IMR-90 (cell line): ENCODE measurements at regions not wholly inside any gene's neighbourhood (a gene's known extent, or its start where the extent isn't known, plus 50 kb on each side); places are given as distances from the start of the nearest gene placed in this dataset.

Experiments
- ATAC-seq: fragments of 200-7000 bp; cut with Tn5 transposase; 2 replicates; pipeline ENCODE4 v1.9.1; 2020; ENCODE audit warnings: low read depth, mild to moderate bottlenecking, moderate library complexity
- BruUV-seq: library from RNA; stranded (reverse); fragments of 400-500 nt; replicated peaks from 2 replicates; lab custom pipeline; 2021; lab: Mats Ljungman, UMichigan
- CTCF ChIA-PET: fragments of 300-600 bp; formaldehyde crosslinking; extraction: SDS; loops from one replicate; lab custom pipeline; 2021; ENCODE audit warnings: antibody characterized with exemption; lab: Yijun Ruan, JAX
- POLR2A ChIA-PET: fragments of 300-600 bp; sonication (Branson Sonifier 250); formaldehyde crosslinking; loops from one replicate; lab custom pipeline; 2022; ENCODE audit warnings: antibody characterized with exemption; ENCODE audit not compliant: unreplicated experiment; lab: Charles Lee
- DNase-seq: peaks from one replicate; pipeline ENCODE4 v3.0.0; 2013
- H2AFZ ChIP-seq: replicated peaks from 2 replicates; pipeline ENCODE3; 2013; ENCODE audit warnings: low read length, mild to moderate bottlenecking; ENCODE audit not compliant: poor library complexity
- H2AK5ac ChIP-seq: 2 replicates; pipeline ENCODE4 v1.6.1; 2013; ENCODE audit warnings: low read depth, low read length, inconsistent platforms
- H2AK9ac ChIP-seq: replicated peaks from 2 replicates; pipeline ENCODE3; 2013; ENCODE audit warnings: mild to moderate bottlenecking, low read depth, low read length, moderate library complexity; ENCODE audit not compliant: poor library complexity
- H2BK120ac ChIP-seq: 2 replicates; pipeline ENCODE4 v1.6.1; 2013; ENCODE audit warnings: low read depth, low read length, inconsistent platforms
- H2BK15ac ChIP-seq: 3 replicates; pipeline ENCODE4 v1.6.1; 2013; ENCODE audit warnings: low read depth, low read length, inconsistent platforms
- H2BK20ac ChIP-seq: 2 replicates; pipeline ENCODE4 v1.6.1; 2013; ENCODE audit warnings: low read depth, mild to moderate bottlenecking, inconsistent platforms, low read length, moderate library complexity
- H2BK5ac ChIP-seq: 2 replicates; pipeline ENCODE4 v1.6.1; 2013; ENCODE audit warnings: mild to moderate bottlenecking, low read depth, low read length, inconsistent platforms; ENCODE audit not compliant: poor library complexity, severe bottlenecking
- H3K14ac ChIP-seq: replicated peaks from 2 replicates; pipeline ENCODE4 v1.6.1; 2013; ENCODE audit warnings: low read depth, low read length, inconsistent platforms
- H3K18ac ChIP-seq: 2 replicates; pipeline ENCODE4 v1.6.1; 2013; ENCODE audit warnings: low read depth, low read length, control low read depth
- H3K23ac ChIP-seq: 2 replicates; pipeline ENCODE4 v1.6.1; 2013; ENCODE audit warnings: low read depth, low read length, inconsistent platforms
- H3K27ac ChIP-seq: 2 replicates; pipeline ENCODE4 v1.5.1; 2013; ENCODE audit warnings: mild to moderate bottlenecking, control low read depth, low read length; ENCODE audit not compliant: insufficient read depth
- H3K27me3 ChIP-seq: 2 replicates; pipeline ENCODE4 v1.6.1; 2013; ENCODE audit warnings: low read length; ENCODE audit not compliant: control insufficient read depth, insufficient read depth
- H3K36me3 ChIP-seq: 2 replicates; pipeline ENCODE4 v1.6.1; 2013; ENCODE audit warnings: low read length, mixed read lengths; ENCODE audit not compliant: control insufficient read depth, insufficient read depth
- H3K4ac ChIP-seq: 2 replicates; pipeline ENCODE4 v1.6.1; 2013; ENCODE audit warnings: low read depth, low read length, inconsistent platforms
- H3K4me1 ChIP-seq: 2 replicates; pipeline ENCODE4 v1.6.1; 2013; ENCODE audit warnings: low read length, mixed read lengths; ENCODE audit not compliant: control insufficient read depth, insufficient read depth
- H3K4me2 ChIP-seq: 2 replicates; pipeline ENCODE4 v1.6.1; 2013; ENCODE audit warnings: low read depth, mild to moderate bottlenecking, control low read depth, low read length, moderate library complexity
- H3K4me3 ChIP-seq: 2 replicates; pipeline ENCODE4 v1.5.1; 2013; ENCODE audit warnings: low read depth, mild to moderate bottlenecking, control low read depth, low read length, moderate library complexity; ENCODE audit not compliant: insufficient read depth
- H3K56ac ChIP-seq: 2 replicates; pipeline ENCODE4 v1.6.1; 2013; ENCODE audit warnings: low read length, inconsistent platforms; ENCODE audit not compliant: insufficient read depth; ENCODE audit errors: extremely low read depth
- H3K79me1 ChIP-seq, 2 experiments: 2 replicates each; pipeline ENCODE4 v1.6.1; 2013; ENCODE audit warnings: low read length in 2 of 2, inconsistent platforms in 1 of 2, low read depth in 1 of 2
- H3K9ac ChIP-seq: 2 replicates; pipeline ENCODE4 v1.6.1; 2013; ENCODE audit warnings: low read depth, low read length, control low read depth
- H3K9me1 ChIP-seq: 2 replicates; pipeline ENCODE4 v1.6.1; 2013; ENCODE audit warnings: low read length, inconsistent platforms; ENCODE audit not compliant: insufficient read depth
- H3K9me3 ChIP-seq: 2 replicates; pipeline ENCODE4 v1.6.1; 2013; ENCODE audit warnings: low read length; ENCODE audit not compliant: control insufficient read depth, insufficient read depth
- H4K20me1 ChIP-seq: 2 replicates; pipeline ENCODE4 v1.6.1; 2013; ENCODE audit warnings: low read length, inconsistent platforms; ENCODE audit not compliant: insufficient read depth
- H4K5ac ChIP-seq: 2 replicates; pipeline ENCODE4 v1.6.1; 2013; ENCODE audit warnings: mild to moderate bottlenecking, low read depth, low read length, control low read depth
- H4K8ac ChIP-seq, 2 experiments: 2 replicates each; pipeline ENCODE4 v1.6.1; 2013; ENCODE audit warnings: low read depth in 2 of 2, low read length in 2 of 2, control low read depth in 1 of 2, inconsistent platforms in 1 of 2
- H4K91ac ChIP-seq: 2 replicates; pipeline ENCODE4 v1.6.1; 2013; ENCODE audit warnings: low read depth, low read length, inconsistent platforms; ENCODE audit not compliant: insufficient read depth
- BHLHE40 ChIP-seq: fragments of 150-350 bp; IDR thresholded peaks from 2 replicates; pipeline ENCODE4 v1.6.1; 2016; ENCODE audit warnings: mild to moderate bottlenecking, low read depth, low read length
- CEBPB ChIP-seq: IDR thresholded peaks from 2 replicates; pipeline ENCODE4 v1.6.1; 2012; ENCODE audit warnings: low read depth, low read length, improper control_type of control experiment
- CHD1 ChIP-seq: IDR thresholded peaks from 2 replicates; pipeline ENCODE4 v1.6.1; 2012; ENCODE audit warnings: low read depth, low read length, improper control_type of control experiment
- FOS ChIP-seq: fragments of 150-350 bp; IDR thresholded peaks from 2 replicates; pipeline ENCODE4 v1.6.1; 2016; ENCODE audit warnings: low read depth, low read length
- MAFK ChIP-seq: IDR thresholded peaks from 2 replicates; pipeline ENCODE4 v1.6.1; 2012; ENCODE audit warnings: low read depth, low read length, improper control_type of control experiment
- MAZ ChIP-seq: IDR thresholded peaks from 2 replicates; pipeline ENCODE4 v1.6.1; 2012; ENCODE audit warnings: low read depth, mild to moderate bottlenecking, low read length, improper control_type of control experiment, moderate library complexity, borderline replicate concordance
- MXI1 ChIP-seq: IDR thresholded peaks from 2 replicates; pipeline ENCODE4 v1.6.1; 2012; ENCODE audit warnings: low read depth, mild to moderate bottlenecking, low read length, moderate library complexity, borderline replicate concordance
- NFE2L2 ChIP-seq: fragments of 150-350 bp; IDR thresholded peaks from 2 replicates; pipeline ENCODE4 v1.6.1; 2016; ENCODE audit warnings: low read depth, mild to moderate bottlenecking, low read length
- POLR2A ChIP-seq: IDR thresholded peaks from 2 replicates; pipeline ENCODE4 v1.6.1; 2012; ENCODE audit warnings: mild to moderate bottlenecking, low read depth, low read length
- RAD21 ChIP-seq: IDR thresholded peaks from 2 replicates; pipeline ENCODE4 v1.6.1; 2012; ENCODE audit warnings: low read length, improper control_type of control experiment
- RCOR1 ChIP-seq: IDR thresholded peaks from 2 replicates; pipeline ENCODE4 v1.6.1; 2012; ENCODE audit warnings: mild to moderate bottlenecking, low read length, improper control_type of control experiment; ENCODE audit not compliant: insufficient replicate concordance
- RFX5 ChIP-seq: IDR thresholded peaks from 2 replicates; pipeline ENCODE4 v1.8.0; 2012; ENCODE audit warnings: low read depth, mild to moderate bottlenecking, low read length, moderate library complexity
- SMC3 ChIP-seq: fragments of 150-350 bp; IDR thresholded peaks from 2 replicates; pipeline ENCODE4 v1.6.1; 2016; ENCODE audit warnings: low read depth, mild to moderate bottlenecking, antibody characterized with exemption, low read length, moderate library complexity
- WGBS, 2 experiments: methylation state at CpG; one replicate each; pipeline versions ENCODE4 v1.1.5 to v1.1.7; 2013; ENCODE audit warnings: missing lambda C conversion rate in 2 of 2; ENCODE audit not compliant: insufficient read length in 1 of 2; ENCODE audit errors: extremely low coverage in 2 of 2; 5-methylcytosine and 5-hydroxymethylcytosine counted together
- dilution Hi-C: fragments of 300-500 bp; cut with HindIII; formaldehyde crosslinking; loops from one replicate; pipeline ENCODE4 v1.14.3; 2018; ENCODE audit warnings: low sequenced_read_pairs; ENCODE audit not compliant: unreplicated experiment
- in situ Hi-C: fragments of 300-500 bp; cut with MboI; formaldehyde crosslinking; loops from 3 replicates; pipeline ENCODE4 v1.14.3; 2019; ENCODE audit warnings: low sequenced_read_pairs, inconsistent platforms, mixed read lengths
- intact Hi-C: fragments of 100-400 bp; cut with micrococcal nuclease; formaldehyde crosslinking; loops from 2 replicates; pipeline ENCODE4 v1.10.0; 2022
- TF ChIP-seq, protein P1 (sequence below): conservative IDR thresholded peaks from 2 replicates; pipeline ENCODE4 v1.5.1; 2012; ENCODE audit warnings: mild to moderate bottlenecking, low read depth, low read length, improper control_type of control experiment
- TF ChIP-seq, protein P2 (sequence below): fragments of 150-350 bp; IDR thresholded peaks from 2 replicates; pipeline ENCODE4 v1.6.1; 2017; ENCODE audit warnings: mild to moderate bottlenecking, antibody characterized with exemption, low read length, low read depth
- TF ChIP-seq, protein P3 (sequence below): fragments of 150-350 bp; IDR thresholded peaks from 2 replicates; pipeline ENCODE4 v1.6.1; 2016; ENCODE audit warnings: low read depth, mild to moderate bottlenecking, low read length, moderate library complexity, borderline replicate concordance

DNA sequence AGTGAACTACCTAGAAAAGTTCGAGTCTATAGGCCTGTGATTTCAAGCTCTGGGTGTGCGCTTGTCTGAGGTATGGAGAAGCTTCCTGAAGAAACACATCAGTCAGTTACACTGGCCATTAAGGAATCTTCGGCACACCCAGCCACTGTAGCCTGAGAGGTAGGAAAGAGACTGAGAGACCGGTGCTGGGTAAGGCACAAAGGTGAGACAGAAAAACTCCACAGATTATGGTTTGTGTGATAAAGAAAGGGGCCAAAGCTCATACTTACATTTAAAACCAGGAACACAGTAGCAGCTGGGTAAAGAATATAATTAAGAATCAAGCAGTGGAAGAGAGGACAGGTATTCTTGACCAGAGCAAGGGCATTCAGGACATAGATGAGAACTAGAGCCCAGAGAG, 74.8 kb upstream of the TTC29 start:
- POLR2A ChIA-PET = no interaction called here
- intact Hi-C loops = no loop called here
- no peak overlapping the region for H4K8ac ChIP-seq
- H3K4me1 ChIP-seq = no peaks in the 10 kb centered on the region
- no peak for DNase-seq
- TF ChIP-seq BHLHE40 (no peak), POLR2A (no peak), NFE2L2 (no peak), RFX5 (no peak), CEBPB (no peak), RCOR1 (no peak), CHD1 (no peak), RAD21 (no peak), SMC3 (no peak), FOS (no peak), MAZ (no peak), MXI1 (no peak), MAFK (no peak)
- TF ChIP-seq, protein P1, sequence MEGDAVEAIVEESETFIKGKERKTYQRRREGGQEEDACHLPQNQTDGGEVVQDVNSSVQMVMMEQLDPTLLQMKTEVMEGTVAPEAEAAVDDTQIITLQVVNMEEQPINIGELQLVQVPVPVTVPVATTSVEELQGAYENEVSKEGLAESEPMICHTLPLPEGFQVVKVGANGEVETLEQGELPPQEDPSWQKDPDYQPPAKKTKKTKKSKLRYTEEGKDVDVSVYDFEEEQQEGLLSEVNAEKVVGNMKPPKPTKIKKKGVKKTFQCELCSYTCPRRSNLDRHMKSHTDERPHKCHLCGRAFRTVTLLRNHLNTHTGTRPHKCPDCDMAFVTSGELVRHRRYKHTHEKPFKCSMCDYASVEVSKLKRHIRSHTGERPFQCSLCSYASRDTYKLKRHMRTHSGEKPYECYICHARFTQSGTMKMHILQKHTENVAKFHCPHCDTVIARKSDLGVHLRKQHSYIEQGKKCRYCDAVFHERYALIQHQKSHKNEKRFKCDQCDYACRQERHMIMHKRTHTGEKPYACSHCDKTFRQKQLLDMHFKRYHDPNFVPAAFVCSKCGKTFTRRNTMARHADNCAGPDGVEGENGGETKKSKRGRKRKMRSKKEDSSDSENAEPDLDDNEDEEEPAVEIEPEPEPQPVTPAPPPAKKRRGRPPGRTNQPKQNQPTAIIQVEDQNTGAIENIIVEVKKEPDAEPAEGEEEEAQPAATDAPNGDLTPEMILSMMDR = no peak
- TF ChIP-seq, protein P2, sequence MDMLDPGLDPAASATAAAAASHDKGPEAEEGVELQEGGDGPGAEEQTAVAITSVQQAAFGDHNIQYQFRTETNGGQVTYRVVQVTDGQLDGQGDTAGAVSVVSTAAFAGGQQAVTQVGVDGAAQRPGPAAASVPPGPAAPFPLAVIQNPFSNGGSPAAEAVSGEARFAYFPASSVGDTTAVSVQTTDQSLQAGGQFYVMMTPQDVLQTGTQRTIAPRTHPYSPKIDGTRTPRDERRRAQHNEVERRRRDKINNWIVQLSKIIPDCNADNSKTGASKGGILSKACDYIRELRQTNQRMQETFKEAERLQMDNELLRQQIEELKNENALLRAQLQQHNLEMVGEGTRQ = no peak
- TF ChIP-seq, protein P3, sequence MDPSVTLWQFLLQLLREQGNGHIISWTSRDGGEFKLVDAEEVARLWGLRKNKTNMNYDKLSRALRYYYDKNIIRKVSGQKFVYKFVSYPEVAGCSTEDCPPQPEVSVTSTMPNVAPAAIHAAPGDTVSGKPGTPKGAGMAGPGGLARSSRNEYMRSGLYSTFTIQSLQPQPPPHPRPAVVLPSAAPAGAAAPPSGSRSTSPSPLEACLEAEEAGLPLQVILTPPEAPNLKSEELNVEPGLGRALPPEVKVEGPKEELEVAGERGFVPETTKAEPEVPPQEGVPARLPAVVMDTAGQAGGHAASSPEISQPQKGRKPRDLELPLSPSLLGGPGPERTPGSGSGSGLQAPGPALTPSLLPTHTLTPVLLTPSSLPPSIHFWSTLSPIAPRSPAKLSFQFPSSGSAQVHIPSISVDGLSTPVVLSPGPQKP = no peak
- no peak overlapping the region for H3K4me3 ChIP-seq
- CTCF ChIA-PET = interaction anchor here (3.6 kb wide), 1 partner anchor 78 kb away, joined by 61 read pairs; no protein-coding TSS in a partner anchor
- H3K27ac ChIP-seq = no peak overlapping the region
- no peak for ATAC-seq
- no peak overlapping the region for H3K18ac ChIP-seq
- dilution Hi-C loops = no loop called here
- 100% methylated on average over 1 of the region's 4 CpGs; no CpG with 5 or more reads in 1 of the 2 experiments for WGBS, 2 experiments
- H3K27me3 ChIP-seq = peaks cover 5% of the 10 kb centered on the region
- H2BK20ac ChIP-seq = no peak overlapping the region
- H2AFZ ChIP-seq = no peak overlapping the region
- no peak overlapping the region for H3K4me2 ChIP-seq
- H3K79me1 ChIP-seq = no peaks in the 10 kb centered on the region
- BruUV-seq = no TSS peak
- no peak overlapping the region for H2BK120ac ChIP-seq
- no peak overlapping the region for H2BK5ac ChIP-seq
- H3K4ac ChIP-seq = no peak overlapping the region
- no peak overlapping the region for H2AK5ac ChIP-seq
- no peak overlapping the region for H3K9ac ChIP-seq
- no peak overlapping the region for H4K91ac ChIP-seq
- no peak overlapping the region for H3K23ac ChIP-seq
- no peak overlapping the region for H2BK15ac ChIP-seq
- H2AK9ac ChIP-seq = no peak overlapping the region
- no peak overlapping the region for H3K56ac ChIP-seq
- in situ Hi-C loops = loop anchor here (10.0 kb wide), 1 partner anchor 574 kb away; no protein-coding TSS in a partner anchor
- no peaks in the 10 kb centered on the region for H4K20me1 ChIP-seq
- no peaks in the 10 kb centered on the region for H3K9me1 ChIP-seq
- H4K5ac ChIP-seq = no peak overlapping the region
- no peaks in the 10 kb centered on the region for H3K9me3 ChIP-seq
- H3K36me3 ChIP-seq = no peaks in the 10 kb centered on the region
- no peak overlapping the region for H3K14ac ChIP-seq
